Brain microvascular endothelial cell (primary cell): ENCODE measurements at regions not wholly inside any gene's neighbourhood (a gene's known extent, or its start where the extent isn't known, plus 50 kb on each side); places are given as distances from the start of the nearest gene placed in this dataset.

Source experiments
- DNase-seq: peaks from one replicate; pipeline ENCODE4 v3.0.0-alpha.2; 2020
- H3K27ac ChIP-seq: fragments of 250-450 bp; sonication (Bioruptor Pico); 2 replicates; pipeline ENCODE4 v1.5.1; 2020; ENCODE audit warnings: mild to moderate bottlenecking, moderate library complexity
- H3K27me3 ChIP-seq: fragments of 250-450 bp; sonication (Bioruptor Pico); replicated peaks from 2 replicates; pipeline ENCODE4 v1.5.1; 2020; ENCODE audit warnings: mild to moderate bottlenecking
- H3K36me3 ChIP-seq: fragments of 250-450 bp; sonication (Bioruptor Pico); replicated peaks from 2 replicates; pipeline ENCODE4 v1.5.1; 2020; ENCODE audit warnings: mild to moderate bottlenecking
- H3K4me3 ChIP-seq: 2 replicates; pipeline ENCODE4 v1.5.1; 2011; ENCODE audit warnings: low read depth, mild to moderate bottlenecking, control low read depth, low read length, moderate library complexity
- in situ Hi-C: cut with HindIII; loops from 2 replicates; pipeline ENCODE4 v1.10.0; 2017; ENCODE audit warnings: low sequenced_read_pairs, low pct_ligation_motif_present
- TF ChIP-seq, protein P1 (sequence below): IDR thresholded peaks from 2 replicates; pipeline ENCODE4 v1.5.1; 2011; ENCODE audit warnings: low read depth, mild to moderate bottlenecking, moderate library complexity, low read length, control low read depth, inconsistent platforms; ENCODE audit errors: missing control alignments

DNA sequence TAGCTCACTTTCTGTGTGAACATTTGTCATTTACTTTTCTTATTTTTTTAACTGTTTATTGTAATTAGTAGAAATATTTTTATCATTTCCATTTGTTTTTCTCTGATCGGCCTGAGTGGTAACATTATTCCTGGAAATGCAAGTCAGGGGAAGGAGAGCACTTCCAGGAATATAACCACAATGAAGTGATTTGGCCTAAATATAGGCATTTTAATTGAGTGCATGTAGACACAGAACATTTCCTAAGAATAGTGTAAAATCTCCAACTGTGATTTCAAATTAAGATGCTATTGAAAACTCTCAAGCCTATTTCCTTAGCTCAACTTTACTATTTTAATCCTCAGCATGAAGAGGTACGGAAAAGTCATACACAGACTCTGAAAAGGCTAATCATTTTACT lies 86.5 kb upstream of the SKAP2 start:
- Histone ChIP-seq H3K4me3 (no peak overlapping the region), H3K36me3 (no peaks in the 10 kb centered on the region), H3K27me3 (no peaks in the 10 kb centered on the region), H3K27ac (no peak overlapping the region)
- TF ChIP-seq, protein P1, sequence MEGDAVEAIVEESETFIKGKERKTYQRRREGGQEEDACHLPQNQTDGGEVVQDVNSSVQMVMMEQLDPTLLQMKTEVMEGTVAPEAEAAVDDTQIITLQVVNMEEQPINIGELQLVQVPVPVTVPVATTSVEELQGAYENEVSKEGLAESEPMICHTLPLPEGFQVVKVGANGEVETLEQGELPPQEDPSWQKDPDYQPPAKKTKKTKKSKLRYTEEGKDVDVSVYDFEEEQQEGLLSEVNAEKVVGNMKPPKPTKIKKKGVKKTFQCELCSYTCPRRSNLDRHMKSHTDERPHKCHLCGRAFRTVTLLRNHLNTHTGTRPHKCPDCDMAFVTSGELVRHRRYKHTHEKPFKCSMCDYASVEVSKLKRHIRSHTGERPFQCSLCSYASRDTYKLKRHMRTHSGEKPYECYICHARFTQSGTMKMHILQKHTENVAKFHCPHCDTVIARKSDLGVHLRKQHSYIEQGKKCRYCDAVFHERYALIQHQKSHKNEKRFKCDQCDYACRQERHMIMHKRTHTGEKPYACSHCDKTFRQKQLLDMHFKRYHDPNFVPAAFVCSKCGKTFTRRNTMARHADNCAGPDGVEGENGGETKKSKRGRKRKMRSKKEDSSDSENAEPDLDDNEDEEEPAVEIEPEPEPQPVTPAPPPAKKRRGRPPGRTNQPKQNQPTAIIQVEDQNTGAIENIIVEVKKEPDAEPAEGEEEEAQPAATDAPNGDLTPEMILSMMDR, result no peak
- in situ Hi-C loops, result no loop called here
- no peak for DNase-seq

DNA sequence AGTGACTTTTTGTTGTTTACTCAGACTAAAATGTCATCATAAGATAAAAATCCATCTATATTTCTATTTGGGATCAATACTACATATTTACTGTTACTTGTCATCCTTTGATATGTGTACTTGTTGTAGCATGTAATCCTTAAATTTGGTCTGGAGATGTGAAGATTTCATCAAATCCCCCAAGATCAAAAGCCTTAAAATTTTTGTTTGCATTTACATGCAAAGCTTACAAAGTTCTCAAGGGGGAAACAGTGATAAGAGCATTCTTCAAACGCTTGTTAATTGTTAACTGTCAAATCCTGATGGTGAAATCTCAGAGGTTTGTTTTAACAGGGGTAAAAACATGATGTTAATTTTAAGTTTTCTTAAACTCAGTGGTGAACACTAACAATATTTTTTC lies 84.9 kb upstream of the SKAP2 start:
- DNase-seq, result no peak
- TF ChIP-seq, protein P1, result no peak
- Histone ChIP-seq H3K27ac (no peak overlapping the region), H3K36me3 (no peaks in the 10 kb centered on the region), H3K4me3 (no peak overlapping the region), H3K27me3 (no peaks in the 10 kb centered on the region)
- in situ Hi-C loops, result no loop called here

DNA sequence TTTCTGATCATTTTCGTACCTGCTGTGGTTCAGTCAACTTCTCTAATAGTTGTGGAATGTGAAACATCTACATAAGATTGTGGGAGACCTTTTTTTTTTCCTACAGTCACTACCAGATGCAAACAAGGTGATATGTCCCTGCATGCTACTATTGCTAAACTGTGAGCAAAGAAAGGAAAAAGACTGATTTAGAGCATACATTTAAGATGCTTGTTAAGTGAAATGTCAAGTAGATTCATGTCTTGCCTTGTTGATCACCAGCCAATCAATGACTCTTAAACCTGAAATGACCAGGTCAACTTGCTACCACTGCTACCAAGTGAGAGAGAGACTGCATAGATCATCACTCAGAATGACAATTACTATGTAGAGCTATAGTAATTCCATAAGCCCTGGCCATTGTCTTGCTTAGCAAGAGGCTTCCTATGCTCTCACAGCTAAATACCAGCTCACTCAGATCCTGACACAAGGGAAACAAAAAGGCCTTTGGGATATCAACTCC lies 84.3 kb upstream of the SKAP2 start:
- no peaks in the 10 kb centered on the region for H3K36me3 ChIP-seq
- no peak for DNase-seq
- TF ChIP-seq, protein P1, result no peak
- H3K27ac ChIP-seq, result no peak overlapping the region
- in situ Hi-C loops, result no loop called here
- H3K4me3 ChIP-seq, result no peak overlapping the region
- H3K27me3 ChIP-seq, result no peaks in the 10 kb centered on the region

DNA sequence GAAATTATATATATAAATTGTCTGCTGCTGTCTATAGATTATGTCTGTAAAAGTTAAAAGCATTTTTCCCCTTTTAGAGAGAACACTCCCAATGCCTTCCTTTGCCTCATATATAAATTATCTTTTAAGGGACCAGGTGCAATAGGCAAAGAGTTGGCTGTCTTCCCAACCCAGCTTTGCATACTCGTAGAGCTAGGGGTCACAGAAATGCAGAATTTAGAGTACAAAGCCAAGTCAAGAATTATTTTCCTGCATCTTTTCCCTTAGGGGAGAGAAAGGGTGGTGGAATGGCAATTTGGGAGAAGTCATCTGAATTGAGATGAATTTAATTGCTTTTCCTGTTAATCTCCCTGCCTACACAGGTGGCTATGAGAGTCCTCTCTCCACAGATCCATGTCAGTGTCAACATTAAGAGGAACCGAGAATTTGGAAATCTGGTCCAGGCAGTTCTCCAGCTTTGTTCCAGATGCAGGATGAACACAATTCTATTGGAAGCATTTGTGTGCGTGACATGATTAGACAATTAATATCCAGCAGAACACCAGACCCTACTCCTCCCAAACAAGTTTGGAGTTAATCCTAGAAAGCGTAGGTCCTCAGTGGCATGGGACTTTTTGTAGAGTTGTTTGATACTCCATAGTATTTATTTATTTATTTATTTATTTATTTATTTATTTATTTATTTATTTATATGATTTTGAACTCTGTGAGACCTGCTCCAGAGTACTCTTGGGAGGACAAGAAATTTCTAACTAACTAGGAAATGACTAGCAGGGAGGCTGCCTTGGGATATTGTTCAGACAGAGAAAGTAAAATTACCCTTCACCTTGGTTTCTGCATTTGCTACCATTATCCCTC lies 80.3 kb upstream of the SKAP2 start:
- TF ChIP-seq, protein P1, result no peak
- in situ Hi-C loops, result no loop called here
- Histone ChIP-seq H3K27ac (no peak overlapping the region), H3K36me3 (no peaks in the 10 kb centered on the region), H3K4me3 (no peak overlapping the region), H3K27me3 (no peaks in the 10 kb centered on the region)
- no peak for DNase-seq

DNA sequence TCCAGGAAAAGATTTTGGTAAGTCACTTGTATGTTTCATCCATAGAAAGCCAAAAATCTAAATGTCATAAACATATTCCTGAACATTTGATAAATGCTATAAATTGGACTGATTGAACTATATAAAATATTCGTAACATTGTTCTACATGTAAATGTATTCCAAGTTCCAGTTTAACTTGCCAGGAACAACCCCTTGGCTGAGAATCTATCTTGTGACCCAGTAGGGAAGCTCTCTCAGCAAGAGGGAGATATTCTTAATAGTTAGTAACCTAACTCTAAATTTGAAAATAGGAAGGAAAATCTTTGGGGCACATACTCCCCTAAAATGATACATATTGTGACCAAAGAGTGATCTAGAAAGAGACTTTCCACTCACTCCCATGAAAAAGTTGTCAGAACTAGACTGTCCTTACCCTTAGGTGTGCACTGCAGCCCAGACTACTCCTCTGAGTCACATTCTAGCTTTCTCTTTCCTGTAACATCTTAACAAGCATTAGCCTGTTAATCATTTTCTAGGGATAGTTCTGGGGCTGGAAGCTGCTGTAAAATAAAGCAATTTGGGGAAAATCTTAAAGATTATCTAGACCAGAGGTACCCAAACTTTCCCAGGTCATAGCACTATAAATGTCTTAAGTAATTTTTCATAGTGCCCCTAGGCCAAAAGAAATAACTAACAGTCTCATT lies 73.7 kb upstream of the SKAP2 start:
- in situ Hi-C loops, result no loop called here
- Histone ChIP-seq H3K36me3 (no peaks in the 10 kb centered on the region), H3K27me3 (no peaks in the 10 kb centered on the region), H3K4me3 (no peak overlapping the region), H3K27ac (no peak overlapping the region)
- DNase-seq, result no peak
- TF ChIP-seq, protein P1, result no peak
